GM23338 (cell line): ENCODE measurements at regions not wholly inside any gene's neighbourhood (a gene's known extent, or its start where the extent isn't known, plus 50 kb on each side); places are given as distances from the start of the nearest gene placed in this dataset.
"Not testable (repeated sequence)": the region's sequence is repeated elsewhere in the genome, so short reads cannot be mapped to it uniquely, and the experiment has no call there.

Source experiments
- ATAC-seq: fragments of 200-7000 bp; cut with Tn5 transposase; 3 replicates; pipeline ENCODE4 v1.9.1; 2020
- DNase-seq: peaks from one replicate; pipeline ENCODE4 v3.0.0-alpha.2; 2015; ENCODE audit warnings: low spot score
- H2AFZ ChIP-seq: fragments of 200-600 bp; sonication (generic); 2 replicates; pipeline ENCODE4 v1.8.0; 2016; ENCODE audit warnings: antibody characterized with exemption, mild to moderate bottlenecking, moderate library complexity
- H3F3A ChIP-seq: fragments of 200-600 bp; sonication (generic); replicated peaks from 2 replicates; pipeline ENCODE4 v1.8.0; 2017; ENCODE audit warnings: antibody characterized with exemption, mixed run types, low read depth
- H3K27ac ChIP-seq: fragments of 200-600 bp; sonication (generic); 2 replicates; pipeline ENCODE4 v1.6.1; 2016; ENCODE audit warnings: low read depth
- H3K27me3 ChIP-seq: fragments of 200-600 bp; sonication (generic); 2 replicates; pipeline ENCODE4 v1.8.0; 2016; ENCODE audit warnings: mild to moderate bottlenecking, mixed run types, moderate library complexity; ENCODE audit not compliant: insufficient read depth
- H3K36me3 ChIP-seq: fragments of 200-600 bp; sonication (generic); 2 replicates; pipeline ENCODE4 v1.8.0; 2016; ENCODE audit warnings: mild to moderate bottlenecking; ENCODE audit not compliant: insufficient read depth
- H3K4me1 ChIP-seq: fragments of 200-600 bp; sonication (generic); 2 replicates; pipeline ENCODE4 v1.8.0; 2016; ENCODE audit warnings: mild to moderate bottlenecking, moderate library complexity; ENCODE audit not compliant: insufficient read depth
- H3K4me2 ChIP-seq: fragments of 200-600 bp; sonication (generic); 2 replicates; pipeline ENCODE4 v1.7.1; 2017; ENCODE audit warnings: mixed run types
- H3K4me3 ChIP-seq: fragments of 200-600 bp; sonication (generic); 2 replicates; pipeline ENCODE4 v1.6.1; 2016; ENCODE audit warnings: mixed run types
- H3K79me2 ChIP-seq: fragments of 200-600 bp; sonication (generic); replicated peaks from 2 replicates; pipeline ENCODE4 v1.8.0; 2017; ENCODE audit warnings: mild to moderate bottlenecking; ENCODE audit not compliant: insufficient read depth
- H3K9me2 ChIP-seq: fragments of 200-600 bp; sonication (generic); 2 replicates; pipeline ENCODE4 v1.8.0; 2017; ENCODE audit not compliant: insufficient read depth
- H4K20me1 ChIP-seq: fragments of 200-600 bp; sonication (generic); replicated peaks from 2 replicates; pipeline ENCODE4 v1.8.0; 2017; ENCODE audit warnings: mild to moderate bottlenecking; ENCODE audit not compliant: insufficient read depth
- H3K27ac Mint-ChIP-seq: 2 replicates; pipeline ENCODE4 v1.8.0; 2020; ENCODE audit warnings: inconsistent platforms, mild to moderate bottlenecking, moderate library complexity, mixed read lengths
- H3K27me3 Mint-ChIP-seq: 3 replicates; pipeline ENCODE4 v1.8.0; 2022; ENCODE audit warnings: low read depth, mild to moderate bottlenecking, moderate library complexity, mixed read lengths, inconsistent platforms; ENCODE audit not compliant: insufficient read depth, poor library complexity
- H3K36me3 Mint-ChIP-seq: 3 replicates; pipeline ENCODE4 v1.8.0; 2021; ENCODE audit warnings: low read depth, mild to moderate bottlenecking, inconsistent platforms, moderate library complexity, mixed read lengths
- H3K4me1 Mint-ChIP-seq: 3 replicates; pipeline ENCODE4 v1.8.0; 2020; ENCODE audit warnings: mild to moderate bottlenecking, inconsistent platforms, mixed read lengths
- H3K4me3 Mint-ChIP-seq: 3 replicates; pipeline ENCODE4 v1.8.0; 2021; ENCODE audit warnings: moderate library complexity, mild to moderate bottlenecking, inconsistent platforms, mixed read lengths
- H3K9me3 Mint-ChIP-seq: 3 replicates; pipeline ENCODE4 v1.8.0; 2020; ENCODE audit warnings: moderate library complexity, mild to moderate bottlenecking, inconsistent platforms, mixed read lengths
- CREB1 ChIP-seq: fragments of 250-450 bp; sonication (Bioruptor Pico); IDR thresholded peaks from 2 replicates; pipeline ENCODE4 v1.5.0; 2020; ENCODE audit warnings: low read depth, mild to moderate bottlenecking, moderate library complexity
- CTCF ChIP-seq, 2 experiments: fragments of 200-600 bp in 1 of 2; sonication (generic) in 1 of 2; conservative IDR thresholded peaks; 2 replicates each; pipeline versions ENCODE4 v1.5.1 to v1.6.1; 2016 to 2017; ENCODE audit warnings: antibody characterized with exemption in 2 of 2, low read depth in 2 of 2, mild to moderate bottlenecking in 2 of 2, moderate library complexity in 1 of 2
- ETS1 ChIP-seq: IDR thresholded peaks from 2 replicates; pipeline ENCODE4 v1.6.1; 2016; ENCODE audit warnings: antibody characterized with exemption
- EZH2 ChIP-seq: fragments of 200-600 bp; sonication (generic); IDR thresholded peaks from one replicate; pipeline ENCODE4 v1.8.0; 2017; ENCODE audit warnings: antibody characterized with exemption, mild to moderate bottlenecking, low read depth; ENCODE audit not compliant: unreplicated experiment
- NANOG ChIP-seq: IDR thresholded peaks from 2 replicates; pipeline ENCODE4 v1.6.1; 2016; ENCODE audit warnings: antibody characterized with exemption, borderline replicate concordance
- POLR2AphosphoS5 ChIP-seq: IDR thresholded peaks from 2 replicates; pipeline ENCODE4 v1.6.1; 2016; ENCODE audit warnings: antibody characterized with exemption, low read depth
- REST ChIP-seq: IDR thresholded peaks from one replicate; pipeline ENCODE4 v1.6.1; 2018; ENCODE audit warnings: antibody characterized with exemption; ENCODE audit not compliant: unreplicated experiment
- ZNF331 ChIP-seq: fragments of 250-450 bp; sonication (Bioruptor Pico); IDR thresholded peaks from 2 replicates; pipeline ENCODE4 v1.5.0; 2020; ENCODE audit warnings: low read depth, mild to moderate bottlenecking, moderate library complexity
- ZNF462 ChIP-seq: fragments of 250-450 bp; sonication (Bioruptor Pico); IDR thresholded peaks from 2 replicates; pipeline ENCODE4 v1.5.0; 2020; ENCODE audit warnings: mild to moderate bottlenecking, moderate library complexity

- no peaks in the 10 kb centered on the region for H3F3A ChIP-seq
- no peak overlapping the region for H3K27ac Mint-ChIP-seq
- no peaks in the 10 kb centered on the region; the same call in 2 of the 3 replicates for H3K36me3 Mint-ChIP-seq
- TF ChIP-seq CTCF (conservative IDR thresholded peaks at IDR 0.05; ENCODE audit: low read depth in 2 of 2) (no peak), EZH2 (no peak), CREB1 (CRISPR knock-in tag) (no peak), ZNF462 (CRISPR knock-in tag) (no peak), ZNF331 (CRISPR knock-in tag) (no peak), REST (no peak), ETS1 (no peak), NANOG (no peak), POLR2AphosphoS5 (no peak)
- ATAC-seq: no peak
- no peak overlapping the region for H3K4me2 ChIP-seq
- no peaks in the 10 kb centered on the region for H4K20me1 ChIP-seq
- no peak overlapping the region for H3K4me3 ChIP-seq
- H2AFZ ChIP-seq: no peak overlapping the region
- no peaks in the 10 kb centered on the region for H3K36me3 ChIP-seq
- no peak overlapping the region for H3K27ac ChIP-seq
- H3K9me3 Mint-ChIP-seq: no peaks in the 10 kb centered on the region; the same call in 1 of the 3 replicates
- no peaks in the 10 kb centered on the region for H3K27me3 Mint-ChIP-seq
- DNase-seq: peak; percentile 34
- H3K79me2 ChIP-seq: no peaks in the 10 kb centered on the region
- no peak overlapping the region for H3K4me3 Mint-ChIP-seq
- H3K27me3 ChIP-seq: no peaks in the 10 kb centered on the region
- H3K4me1 Mint-ChIP-seq: peaks cover 3% of the 10 kb centered on the region; the same call in 2 of the 3 replicates
- H3K9me2 ChIP-seq: no peaks in the 10 kb centered on the region
- peaks cover 3% of the 10 kb centered on the region; the same call in 1 of the 2 replicates for H3K4me1 ChIP-seq
Measured at GRCh38 chr14:48193893-48194292, 518.5 kb upstream of the MDGA2 start.

- not testable (repeated sequence) for H3K27me3 Mint-ChIP-seq, H3K27me3 ChIP-seq, H4K20me1 ChIP-seq, H3K27ac ChIP-seq, H3K4me3 Mint-ChIP-seq, H3K4me3 ChIP-seq, H3K79me2 ChIP-seq, H3F3A ChIP-seq, H3K4me2 ChIP-seq, H3K36me3 ChIP-seq, H3K27ac Mint-ChIP-seq, H2AFZ ChIP-seq, H3K4me1 ChIP-seq, H3K9me2 ChIP-seq
- DNase-seq (peak; percentile 49), ATAC-seq (peak; percentile 58)
- Mint-ChIP-seq H3K9me3 (peaks cover 25% of the 10 kb centered on the region), H3K4me1 (peaks cover 17% of the 10 kb centered on the region), H3K36me3 (peaks cover 23% of the 10 kb centered on the region)
Measured at GRCh38 chr14:48149624-48150023, 474.2 kb upstream of the MDGA2 start.
